SJCRH30 (cell line): ENCODE measurements at regions not wholly inside any gene's neighbourhood (a gene's known extent, or its start where the extent isn't known, plus 50 kb on each side); places are given as distances from the start of the nearest gene placed in this dataset.
"Not testable (repeated sequence)": the region's sequence is repeated elsewhere in the genome, so short reads cannot be mapped to it uniquely, and the experiment has no call there.

Experiments
- DNase-seq, 2 experiments: peaks; one replicate each; pipeline ENCODE4 v3.0.0-alpha.2; 2015 to 2020
- H3K27ac ChIP-seq: fragments of 250-450 bp; sonication (Bioruptor Pico); 2 replicates; pipeline ENCODE4 v1.5.1; 2020; ENCODE audit warnings: mild to moderate bottlenecking, moderate library complexity
- H3K27me3 ChIP-seq: fragments of 250-450 bp; sonication (Bioruptor Pico); 2 replicates; pipeline ENCODE4 v1.5.1; 2020; ENCODE audit warnings: mild to moderate bottlenecking, moderate library complexity
- H3K36me3 ChIP-seq: fragments of 250-450 bp; sonication (Bioruptor Pico); 2 replicates; pipeline ENCODE4 v1.5.1; 2020; ENCODE audit warnings: mild to moderate bottlenecking, moderate library complexity
- H3K4me1 ChIP-seq: fragments of 250-450 bp; sonication (Bioruptor Pico); 2 replicates; pipeline ENCODE4 v1.5.1; 2020; ENCODE audit warnings: mild to moderate bottlenecking, moderate library complexity
- H3K4me3 ChIP-seq: fragments of 250-450 bp; sonication (Bioruptor Pico); 2 replicates; pipeline ENCODE4 v1.5.1; 2020; ENCODE audit warnings: mild to moderate bottlenecking, moderate library complexity
- H3K9me3 ChIP-seq: fragments of 250-450 bp; sonication (Bioruptor Pico); replicated peaks from 2 replicates; pipeline ENCODE4 v1.5.1; 2020; ENCODE audit warnings: mild to moderate bottlenecking, moderate library complexity

GRCh38 chr6:14231501-14232280, 114.1 kb downstream of the CD83 start:
- Histone ChIP-seq H3K4me3 (no peak overlapping the region), H3K27me3 (no peaks in the 10 kb centered on the region), H3K36me3 (no peaks in the 10 kb centered on the region), H3K9me3 (no peaks in the 10 kb centered on the region), H3K4me1 (no peaks in the 10 kb centered on the region), H3K27ac (no peak overlapping the region)
- DNase-seq = no peak

GRCh38 chr6:14232889-14233288, 115.3 kb downstream of the CD83 start:
- Histone ChIP-seq H3K36me3 (no peaks in the 10 kb centered on the region), H3K27ac (no peak overlapping the region), H3K4me1 (no peaks in the 10 kb centered on the region), H3K27me3 (no peaks in the 10 kb centered on the region), H3K9me3 (no peaks in the 10 kb centered on the region), H3K4me3 (no peak overlapping the region)
- no peak for DNase-seq

GRCh38 chr6:14235653-14236356, 118.2 kb downstream of the CD83 start:
- no peak for DNase-seq
- no peaks in the 10 kb centered on the region for H3K36me3 ChIP-seq
- H3K27ac ChIP-seq = no peak overlapping the region
- no peak overlapping the region for H3K4me3 ChIP-seq
- H3K9me3 ChIP-seq = no peaks in the 10 kb centered on the region
- H3K27me3 ChIP-seq = no peaks in the 10 kb centered on the region
- no peaks in the 10 kb centered on the region for H3K4me1 ChIP-seq

GRCh38 chr6:14239097-14239496, 121.5 kb downstream of the CD83 start:
- H3K27me3 ChIP-seq = no peaks in the 10 kb centered on the region
- DNase-seq = no peak

GRCh38 chr6:14240411-14241166, 123.0 kb downstream of the CD83 start:
- no peak overlapping the region for H3K27ac ChIP-seq
- no peaks in the 10 kb centered on the region for H3K36me3 ChIP-seq
- no peaks in the 10 kb centered on the region for H3K27me3 ChIP-seq
- no peaks in the 10 kb centered on the region for H3K4me1 ChIP-seq
- DNase-seq = no peak
- no peaks in the 10 kb centered on the region for H3K9me3 ChIP-seq
- H3K4me3 ChIP-seq = no peak overlapping the region

More at GRCh38 chr6:14239097-14239496, 121.5 kb downstream of the CD83 start:
- H3K4me1 ChIP-seq = no peaks in the 10 kb centered on the region
- no peaks in the 10 kb centered on the region for H3K36me3 ChIP-seq
- H3K9me3 ChIP-seq = no peaks in the 10 kb centered on the region
- H3K4me3 ChIP-seq = no peak overlapping the region
- H3K27ac ChIP-seq = no peak overlapping the region

GRCh38 chr6:14241255-14242070, 123.9 kb downstream of the CD83 start:
- no peaks in the 10 kb centered on the region for H3K4me1 ChIP-seq
- no peaks in the 10 kb centered on the region for H3K27me3 ChIP-seq
- no peak overlapping the region for H3K27ac ChIP-seq
- no peak for DNase-seq
- H3K36me3 ChIP-seq = no peaks in the 10 kb centered on the region
- no peaks in the 10 kb centered on the region for H3K9me3 ChIP-seq
- H3K4me3 ChIP-seq = no peak overlapping the region

GRCh38 chr6:14242912-14243311, 125.3 kb downstream of the CD83 start:
- not testable (repeated sequence) for H3K4me3 ChIP-seq, H3K9me3 ChIP-seq, H3K36me3 ChIP-seq, H3K27me3 ChIP-seq, DNase-seq, H3K4me1 ChIP-seq, H3K27ac ChIP-seq

GRCh38 chr6:14243597-14243996, 126.0 kb downstream of the CD83 start:
- no peaks in the 10 kb centered on the region for H3K4me1 ChIP-seq
- no peak overlapping the region for H3K4me3 ChIP-seq
- H3K27me3 ChIP-seq = no peaks in the 10 kb centered on the region
- no peaks in the 10 kb centered on the region for H3K36me3 ChIP-seq
- DNase-seq = no peak
- no peaks in the 10 kb centered on the region for H3K9me3 ChIP-seq
- no peak overlapping the region for H3K27ac ChIP-seq

GRCh38 chr6:14246876-14247275, 129.3 kb downstream of the CD83 start:
- Histone ChIP-seq H3K36me3 (no peaks in the 10 kb centered on the region), H3K27me3 (no peaks in the 10 kb centered on the region), H3K4me3 (no peak overlapping the region), H3K4me1 (no peaks in the 10 kb centered on the region), H3K9me3 (no peaks in the 10 kb centered on the region), H3K27ac (no peak overlapping the region)
- DNase-seq = no peak

- no peak for DNase-seq
- no peak overlapping the region for H3K4me3 ChIP-seq
- no peak overlapping the region for H3K27ac ChIP-seq
- H3K36me3 ChIP-seq = no peaks in the 10 kb centered on the region
- H3K9me3 ChIP-seq = no peaks in the 10 kb centered on the region
- H3K4me1 ChIP-seq = no peaks in the 10 kb centered on the region
- no peaks in the 10 kb centered on the region for H3K27me3 ChIP-seq
These were observed 133.0 kb downstream of the CD83 start for GRCh38 chr6:14250573-14250972.

GRCh38 chr6:14252271-14252850, 134.8 kb downstream of the CD83 start:
- Histone ChIP-seq H3K9me3 (no peaks in the 10 kb centered on the region), H3K27ac (no peak overlapping the region), H3K4me3 (no peak overlapping the region), H3K27me3 (no peaks in the 10 kb centered on the region), H3K4me1 (no peaks in the 10 kb centered on the region), H3K36me3 (no peaks in the 10 kb centered on the region)
- DNase-seq = no peak

GRCh38 chr6:14254505-14254904, 136.9 kb downstream of the CD83 start:
- no peak for DNase-seq
- no peak overlapping the region for H3K4me3 ChIP-seq
- H3K27ac ChIP-seq = no peak overlapping the region
- no peaks in the 10 kb centered on the region for H3K9me3 ChIP-seq
- no peaks in the 10 kb centered on the region for H3K27me3 ChIP-seq
- H3K4me1 ChIP-seq = no peaks in the 10 kb centered on the region
- no peaks in the 10 kb centered on the region for H3K36me3 ChIP-seq

GRCh38 chr6:14255916-14256315, 138.3 kb downstream of the CD83 start:
- Histone ChIP-seq H3K27ac (no peak overlapping the region), H3K4me3 (no peak overlapping the region), H3K36me3 (no peaks in the 10 kb centered on the region), H3K27me3 (no peaks in the 10 kb centered on the region), H3K9me3 (no peaks in the 10 kb centered on the region), H3K4me1 (no peaks in the 10 kb centered on the region)
- no peak for DNase-seq

- no peak for DNase-seq
- H3K4me1 ChIP-seq = no peaks in the 10 kb centered on the region
- H3K27ac ChIP-seq = no peak overlapping the region
- H3K4me3 ChIP-seq = no peak overlapping the region
- no peaks in the 10 kb centered on the region for H3K27me3 ChIP-seq
- no peaks in the 10 kb centered on the region for H3K36me3 ChIP-seq
- no peaks in the 10 kb centered on the region for H3K9me3 ChIP-seq
These were observed 140.5 kb downstream of the CD83 start for GRCh38 chr6:14258117-14258516.
